Tibial nerve (tissue), 3 donors: ENCODE measurements at regions not wholly inside any gene's neighbourhood (a gene's known extent, or its start where the extent isn't known, plus 50 kb on each side); places are given as distances from the start of the nearest gene placed in this dataset.

Experiments
- CTCF ChIP-seq, 5 experiments: fragments of 200-600 bp in 3 of 5; fragments of 450-650 bp in 2 of 5; sonication (generic) in 3 of 5; IDR thresholded peaks; one replicate each; pipeline ENCODE4 v1.5.1; 2016 to 2019; ENCODE audit warnings: antibody characterized with exemption in 5 of 5, mild to moderate bottlenecking in 3 of 5, moderate library complexity in 2 of 5
- POLR2A ChIP-seq, 2 donors: fragments of 450-650 bp; IDR thresholded peaks; one replicate each; pipeline ENCODE4 v1.6.1; 2017; ENCODE audit warnings: antibody characterized with exemption in 2 of 2, mild to moderate bottlenecking in 2 of 2, moderate library complexity in 2 of 2

DNA sequence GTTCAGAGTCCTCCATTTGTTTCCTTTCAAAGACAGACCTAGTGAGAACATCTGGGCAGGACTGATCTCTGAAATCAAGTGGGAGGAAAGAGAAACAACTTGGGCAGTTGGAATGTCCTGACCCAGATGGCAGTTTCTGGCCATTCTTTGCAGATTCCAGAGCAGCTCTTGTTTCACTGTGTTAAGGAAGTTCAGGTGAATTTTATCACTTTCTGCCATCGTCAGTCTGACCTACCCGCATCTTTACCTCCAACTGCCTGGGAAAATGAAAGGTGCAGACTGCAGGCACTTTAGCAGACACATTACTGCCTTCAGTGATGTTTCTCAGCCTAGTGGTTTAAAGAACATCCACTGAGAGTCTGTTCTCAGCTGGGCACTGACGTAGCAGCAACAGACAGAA lies 216.2 kb downstream of the CEP135 start:
- TF ChIP-seq POLR2A (IDR thresholded peaks at IDR 0.05): no peak
- no peak for TF ChIP-seq CTCF (IDR thresholded peaks at IDR 0.05)
